Osteocyte (in vitro differentiated cells): ENCODE measurements at regions not wholly inside any gene's neighbourhood (a gene's known extent, or its start where the extent isn't known, plus 50 kb on each side); places are given as distances from the start of the nearest gene placed in this dataset.

ENCODE experiments used
- DNase-seq: peaks from one replicate; pipeline ENCODE4 v3.0.0; 2021; ENCODE audit warnings: mixed read lengths; ENCODE audit not compliant: unreplicated experiment; ENCODE audit errors: extremely low spot score
- H3K27ac Mint-ChIP-seq: one replicate; pipeline ENCODE4 v1.8.0; 2021; ENCODE audit warnings: mild to moderate bottlenecking, mixed read lengths; ENCODE audit not compliant: unreplicated experiment
- H3K27me3 Mint-ChIP-seq: one replicate; pipeline ENCODE4 v1.8.0; 2021; ENCODE audit warnings: mixed read lengths; ENCODE audit not compliant: unreplicated experiment
- H3K36me3 Mint-ChIP-seq: one replicate; pipeline ENCODE4 v1.8.0; 2021; ENCODE audit warnings: mixed read lengths; ENCODE audit not compliant: unreplicated experiment
- H3K4me1 Mint-ChIP-seq: one replicate; pipeline ENCODE4 v1.8.0; 2021; ENCODE audit warnings: mixed read lengths; ENCODE audit not compliant: unreplicated experiment
- H3K4me3 Mint-ChIP-seq: one replicate; pipeline ENCODE4 v1.8.0; 2021; ENCODE audit warnings: mild to moderate bottlenecking, moderate library complexity, mixed read lengths; ENCODE audit not compliant: unreplicated experiment
- H3K9me3 Mint-ChIP-seq: one replicate; pipeline ENCODE4 v1.8.0; 2021; ENCODE audit warnings: mixed read lengths; ENCODE audit not compliant: unreplicated experiment
- CTCF ChIP-seq: fragments of 200-600 bp; sonication (generic); IDR thresholded peaks from 2 replicates; pipeline ENCODE4 v1.5.0; 2021; ENCODE audit warnings: antibody characterized with exemption, mild to moderate bottlenecking, moderate library complexity

GRCh38 chr5:119302916-119303897, 52.6 kb upstream of the TNFAIP8 start:
- Mint-ChIP-seq H3K27me3 (no peaks in the 10 kb centered on the region), H3K27ac (peak overlapping the region; percentile 76), H3K36me3 (peaks cover under 1% of the 10 kb centered on the region), H3K4me3 (no peak overlapping the region), H3K4me1 (peaks cover 56% of the 10 kb centered on the region), H3K9me3 (no peaks in the 10 kb centered on the region)
- no peak for DNase-seq
- TF ChIP-seq CTCF, result peak; percentile 25

GRCh38 chr5:119304439-119305211, 51.2 kb upstream of the TNFAIP8 start:
- H3K9me3 Mint-ChIP-seq, result no peaks in the 10 kb centered on the region
- peak overlapping the region; percentile 76 for H3K27ac Mint-ChIP-seq
- no peak overlapping the region for H3K4me3 Mint-ChIP-seq
- H3K4me1 Mint-ChIP-seq, result peaks cover 61% of the 10 kb centered on the region
- no peak for DNase-seq
- peaks cover 3% of the 10 kb centered on the region for H3K36me3 Mint-ChIP-seq
- no peaks in the 10 kb centered on the region for H3K27me3 Mint-ChIP-seq
- no peak for TF ChIP-seq CTCF
